Activated T-helper 2 cell treated with anti-CD3 and anti-CD28 coated beads, Interferon-gamma antibody, Interleukin-2, Interleukin-4, amounts not matched to agents 10 μg/mL and 5 μg/mL and 100 μg/mL, durations not matched to agents 14 hours and 24 hours and 36 hours (primary cell): ENCODE measurements at regions not wholly inside any gene's neighbourhood (a gene's known extent, or its start where the extent isn't known, plus 50 kb on each side); places are given as distances from the start of the nearest gene placed in this dataset.
"Not testable (repeated sequence)": the region's sequence is repeated elsewhere in the genome, so short reads cannot be mapped to it uniquely, and the experiment has no call there.

Experiments used
- DNase-seq: peaks from one replicate; pipeline ENCODE4 v3.0.0; 2021; ENCODE audit warnings: low spot score
- H3K27ac Mint-ChIP-seq: one replicate; pipeline ENCODE4 v1.8.0; 2021; ENCODE audit warnings: mixed read lengths
- H3K27me3 Mint-ChIP-seq: one replicate; pipeline ENCODE4 v1.8.0; 2021; ENCODE audit warnings: low read depth, mixed read lengths
- H3K36me3 Mint-ChIP-seq: one replicate; pipeline ENCODE4 v1.8.0; 2021; ENCODE audit warnings: low read depth, mixed read lengths
- H3K4me1 Mint-ChIP-seq: one replicate; pipeline ENCODE4 v1.8.0; 2021; ENCODE audit warnings: low read depth, mixed read lengths
- H3K4me3 Mint-ChIP-seq: one replicate; pipeline ENCODE4 v1.8.0; 2021; ENCODE audit warnings: low read depth, mild to moderate bottlenecking, moderate library complexity, mixed read lengths
- H3K9me3 Mint-ChIP-seq: one replicate; pipeline ENCODE4 v1.8.0; 2021; ENCODE audit warnings: mixed read lengths
- intact Hi-C: fragments of 100-400 bp; cut with micrococcal nuclease; formaldehyde crosslinking; loops from one replicate; pipeline ENCODE4 v1.15.1; 2023

DNA sequence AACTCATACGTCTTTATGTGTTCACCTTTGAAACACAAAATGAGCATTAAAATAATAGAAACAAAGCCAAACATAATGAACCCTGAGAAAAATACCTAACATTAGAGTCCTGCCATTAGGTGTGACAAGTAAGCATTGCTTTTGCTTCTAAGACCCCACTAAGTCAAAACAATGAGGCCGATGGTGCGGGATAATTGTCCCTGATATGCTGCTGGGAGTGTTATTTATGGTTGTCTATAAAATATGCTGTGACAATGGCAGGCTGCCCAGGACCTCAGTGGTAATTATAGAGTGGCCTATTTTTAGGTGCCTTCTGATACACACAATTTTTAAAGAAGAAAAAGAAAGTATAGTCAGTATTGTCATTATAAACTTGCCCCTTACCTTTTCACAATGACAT, 1423.1 kb downstream of the AMY1C start:
- DNase-seq, result no peak
- H3K4me3 Mint-ChIP-seq, result no peak overlapping the region
- H3K9me3 Mint-ChIP-seq, result peaks cover 38% of the 10 kb centered on the region
- H3K4me1 Mint-ChIP-seq, result no peaks in the 10 kb centered on the region
- H3K27me3 Mint-ChIP-seq, result no peaks in the 10 kb centered on the region
- intact Hi-C loops, result no loop called here
- no peak overlapping the region for H3K27ac Mint-ChIP-seq
- no peaks in the 10 kb centered on the region for H3K36me3 Mint-ChIP-seq

DNA sequence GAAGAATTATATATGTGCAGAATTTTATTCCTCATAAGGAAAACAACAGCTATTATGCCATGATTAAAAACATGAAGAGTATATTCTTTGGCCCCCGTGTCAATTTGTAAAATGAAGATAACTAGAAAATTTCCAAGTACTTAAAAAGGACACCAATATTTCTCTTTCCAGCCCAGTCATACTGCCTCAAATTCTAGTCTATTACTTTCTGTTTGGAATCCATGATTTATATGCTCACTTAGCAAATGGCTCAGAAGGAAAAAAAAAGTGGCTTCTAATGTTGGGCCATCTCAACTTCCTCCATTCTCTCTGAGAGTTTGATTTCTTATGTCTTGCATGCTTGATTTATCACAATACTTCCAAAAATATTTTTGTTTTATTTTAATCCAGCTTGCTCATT, 1431.1 kb downstream of the AMY1C start:
- Mint-ChIP-seq H3K36me3 (no peaks in the 10 kb centered on the region), H3K27ac (no peak overlapping the region), H3K9me3 (peaks cover 26% of the 10 kb centered on the region), H3K4me1 (no peaks in the 10 kb centered on the region), H3K4me3 (no peak overlapping the region), H3K27me3 (no peaks in the 10 kb centered on the region)
- DNase-seq, result no peak
- intact Hi-C loops, result no loop called here

GRCh38 chr1:105204836-105205371, 1455.2 kb downstream of the AMY1C start:
- Mint-ChIP-seq H3K36me3 (no peaks in the 10 kb centered on the region), H3K4me1 (no peaks in the 10 kb centered on the region), H3K27ac (no peak overlapping the region), H3K9me3 (peaks cover 32% of the 10 kb centered on the region), H3K27me3 (no peaks in the 10 kb centered on the region), H3K4me3 (no peak overlapping the region)
- intact Hi-C loops, result no loop called here
- DNase-seq, result no peak

- DNase-seq, result no peak
- Mint-ChIP-seq H3K4me1 (no peaks in the 10 kb centered on the region), H3K9me3 (peaks cover 42% of the 10 kb centered on the region), H3K36me3 (no peaks in the 10 kb centered on the region), H3K4me3 (no peak overlapping the region), H3K27me3 (no peaks in the 10 kb centered on the region), H3K27ac (no peak overlapping the region)
- intact Hi-C loops, result no loop called here
Observed at GRCh38 chr1:105208581-105208980, 1458.9 kb downstream of the AMY1C start.

- H3K4me3 Mint-ChIP-seq, result no peak overlapping the region
- no peaks in the 10 kb centered on the region for H3K27me3 Mint-ChIP-seq
- no peaks in the 10 kb centered on the region for H3K36me3 Mint-ChIP-seq
- DNase-seq, result no peak
- H3K4me1 Mint-ChIP-seq, result no peaks in the 10 kb centered on the region
- no peak overlapping the region for H3K27ac Mint-ChIP-seq
- peaks cover 42% of the 10 kb centered on the region for H3K9me3 Mint-ChIP-seq
- intact Hi-C loops, result no loop called here
Observed at GRCh38 chr1:105210747-105211146, 1461.0 kb downstream of the AMY1C start.

GRCh38 chr1:105231378-105231777, 1481.7 kb downstream of the AMY1C start:
- Mint-ChIP-seq H3K36me3 (no peaks in the 10 kb centered on the region), H3K9me3 (peaks cover 37% of the 10 kb centered on the region), H3K4me3 (no peak overlapping the region), H3K27ac (no peak overlapping the region), H3K27me3 (no peaks in the 10 kb centered on the region), H3K4me1 (no peaks in the 10 kb centered on the region)
- DNase-seq, result no peak
- intact Hi-C loops, result no loop called here

DNA sequence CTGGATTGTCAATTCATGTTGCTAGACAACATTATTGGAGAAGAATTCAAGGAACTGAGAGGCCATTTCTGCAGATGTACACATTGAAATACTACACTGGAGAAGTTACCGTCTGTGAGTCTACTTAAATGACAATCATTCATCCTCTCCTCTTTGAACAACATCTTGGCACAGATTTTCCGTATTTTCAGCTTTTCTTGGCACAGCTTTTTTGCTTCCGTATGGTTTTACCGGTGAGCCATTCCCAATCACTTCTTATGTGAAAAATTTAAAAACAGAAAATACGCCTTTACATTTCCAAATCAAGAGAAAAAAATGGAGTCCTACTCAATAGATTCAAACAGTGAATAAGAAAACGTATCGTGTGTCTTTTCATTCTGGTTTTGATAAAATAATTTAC, 1493.7 kb downstream of the AMY1C start:
- intact Hi-C loops, result no loop called here
- Mint-ChIP-seq H3K4me3 (no peak overlapping the region), H3K4me1 (no peaks in the 10 kb centered on the region), H3K27me3 (no peaks in the 10 kb centered on the region), H3K9me3 (peaks cover 52% of the 10 kb centered on the region), H3K27ac (no peak overlapping the region), H3K36me3 (no peaks in the 10 kb centered on the region)
- DNase-seq, result no peak

GRCh38 chr1:105243969-105244368, 1494.3 kb downstream of the AMY1C start:
- intact Hi-C loops, result no loop called here
- Mint-ChIP-seq H3K4me1 (no peaks in the 10 kb centered on the region), H3K27ac (no peak overlapping the region), H3K4me3 (no peak overlapping the region), H3K36me3 (no peaks in the 10 kb centered on the region), H3K9me3 (peaks cover 53% of the 10 kb centered on the region), H3K27me3 (no peaks in the 10 kb centered on the region)
- no peak for DNase-seq

GRCh38 chr1:105254906-105255305, 1505.2 kb downstream of the AMY1C start:
- no peak overlapping the region for H3K27ac Mint-ChIP-seq
- DNase-seq, result no peak
- H3K4me1 Mint-ChIP-seq, result no peaks in the 10 kb centered on the region
- peaks cover 52% of the 10 kb centered on the region for H3K9me3 Mint-ChIP-seq
- H3K27me3 Mint-ChIP-seq, result no peaks in the 10 kb centered on the region
- H3K36me3 Mint-ChIP-seq, result no peaks in the 10 kb centered on the region
- intact Hi-C loops, result no loop called here
- H3K4me3 Mint-ChIP-seq, result no peak overlapping the region

DNA sequence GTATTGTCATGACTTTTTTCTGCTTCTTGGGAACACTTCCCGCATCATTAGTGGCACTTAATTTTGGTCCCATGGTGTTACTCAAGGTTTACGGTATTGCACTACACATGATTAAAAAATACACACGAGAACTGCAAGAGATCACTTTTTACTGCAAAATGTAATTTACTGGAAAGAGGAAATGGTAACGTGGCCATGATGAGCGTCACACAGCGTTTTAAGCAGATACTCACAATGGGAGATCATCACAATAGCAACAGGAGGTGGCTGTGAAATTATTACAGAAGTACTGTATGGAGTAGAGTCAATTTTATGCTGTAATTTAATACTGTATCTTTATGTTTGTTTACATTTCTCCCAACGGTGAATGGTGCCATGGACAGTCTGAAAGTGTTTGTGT, 1510.3 kb downstream of the AMY1C start:
- intact Hi-C loops, result no loop called here
- Mint-ChIP-seq H3K36me3 (no peaks in the 10 kb centered on the region), H3K9me3 (peaks cover 54% of the 10 kb centered on the region), H3K27ac (no peak overlapping the region), H3K4me1 (no peaks in the 10 kb centered on the region), H3K4me3 (no peak overlapping the region), H3K27me3 (no peaks in the 10 kb centered on the region)
- DNase-seq, result no peak

- no peak overlapping the region for H3K27ac Mint-ChIP-seq
- DNase-seq, result no peak
- no peak overlapping the region for H3K4me3 Mint-ChIP-seq
- no peaks in the 10 kb centered on the region for H3K27me3 Mint-ChIP-seq
- H3K9me3 Mint-ChIP-seq, result peaks cover 39% of the 10 kb centered on the region
- H3K36me3 Mint-ChIP-seq, result no peaks in the 10 kb centered on the region
- H3K4me1 Mint-ChIP-seq, result no peaks in the 10 kb centered on the region
- intact Hi-C loops, result no loop called here
Observed at GRCh38 chr1:105270966-105271365, 1521.3 kb downstream of the AMY1C start.

DNA sequence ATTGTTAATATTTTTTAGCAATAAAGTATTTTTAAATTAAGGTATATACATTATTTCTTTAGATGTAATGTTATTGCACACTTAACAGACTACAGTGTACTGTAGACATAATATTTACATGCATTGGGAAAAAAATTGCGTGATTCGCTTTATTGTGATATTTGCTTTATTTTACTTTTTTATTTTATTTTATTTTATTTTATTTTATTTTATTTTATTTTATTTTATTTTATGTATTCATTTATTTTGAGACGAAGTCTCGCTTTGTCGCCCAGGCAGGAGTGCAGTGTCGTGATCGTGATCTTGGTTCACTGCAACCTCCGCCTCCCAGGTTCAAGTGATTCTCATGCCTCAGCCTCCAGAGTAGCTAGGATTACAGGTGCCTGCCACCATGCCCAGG, 1522.7 kb downstream of the AMY1C start:
- intact Hi-C loops, H3K4me3 Mint-ChIP-seq, DNase-seq, H3K36me3 Mint-ChIP-seq, H3K27ac Mint-ChIP-seq, H3K4me1 Mint-ChIP-seq, H3K27me3 Mint-ChIP-seq: not testable (repeated sequence)
- peaks cover 32% of the 10 kb centered on the region for H3K9me3 Mint-ChIP-seq

- Mint-ChIP-seq H3K4me1 (no peaks in the 10 kb centered on the region), H3K36me3 (no peaks in the 10 kb centered on the region), H3K27me3 (no peaks in the 10 kb centered on the region), H3K27ac (no peak overlapping the region), H3K9me3 (peaks cover 43% of the 10 kb centered on the region), H3K4me3 (no peak overlapping the region)
- intact Hi-C loops, result no loop called here
- DNase-seq, result no peak
Observed at GRCh38 chr1:105294838-105295237, 1545.1 kb downstream of the AMY1C start.

DNA sequence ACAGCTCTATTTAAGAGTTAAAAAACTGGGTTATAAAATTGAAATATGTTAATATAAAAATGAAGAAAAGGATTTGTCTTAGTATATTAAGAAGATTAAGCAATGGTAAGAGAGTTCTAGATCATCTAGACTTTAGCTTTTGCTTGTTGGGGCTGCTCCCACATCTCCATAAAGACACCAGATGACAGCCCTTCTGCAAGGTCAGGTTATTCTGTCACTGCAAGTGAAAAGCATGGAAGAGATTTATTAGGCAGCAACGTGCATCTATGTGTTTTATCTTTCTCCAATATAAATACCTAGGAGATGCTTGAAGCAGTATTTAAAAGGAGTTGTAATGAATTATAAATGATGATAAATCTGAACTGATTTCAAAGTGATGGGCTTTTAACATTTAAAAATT, 1560.4 kb downstream of the AMY1C start:
- intact Hi-C loops, result no loop called here
- DNase-seq, result no peak
- H3K27ac Mint-ChIP-seq, result no peak overlapping the region
- H3K4me1 Mint-ChIP-seq, result no peaks in the 10 kb centered on the region
- H3K27me3 Mint-ChIP-seq, result no peaks in the 10 kb centered on the region
- H3K9me3 Mint-ChIP-seq, result peaks cover 14% of the 10 kb centered on the region
- no peak overlapping the region for H3K4me3 Mint-ChIP-seq
- no peaks in the 10 kb centered on the region for H3K36me3 Mint-ChIP-seq
